Ascending aorta (tissue), 2 donors: ENCODE measurements at regions not wholly inside any gene's neighbourhood (a gene's known extent, or its start where the extent isn't known, plus 50 kb on each side); places are given as distances from the start of the nearest gene placed in this dataset.

Experiments
- DNase-seq, 2 donors: peaks; one replicate each; pipeline ENCODE4 v3.0.0-alpha.2; 2019; ENCODE audit warnings: low spot score in 2 of 2
- H3K27ac ChIP-seq, 2 donors: fragments of 200-600 bp; sonication (generic); one replicate each; pipeline ENCODE4 v1.5.1; 2016 to 2017; ENCODE audit warnings: mild to moderate bottlenecking in 1 of 2
- H3K27me3 ChIP-seq: fragments of 200-600 bp; sonication (generic); one replicate; pipeline ENCODE4 v1.5.1; 2017
- H3K36me3 ChIP-seq, 2 donors: fragments of 200-600 bp; sonication (generic); one replicate each; pipeline ENCODE4 v1.5.1; 2016
- H3K4me1 ChIP-seq, 2 donors: fragments of 200-600 bp; sonication (generic); one replicate each; pipeline ENCODE4 v1.5.1; 2016 to 2017; ENCODE audit warnings: mild to moderate bottlenecking in 1 of 2
- H3K4me3 ChIP-seq, 2 donors: fragments of 200-600 bp; sonication (generic); one replicate each; pipeline ENCODE4 v1.5.1; 2016 to 2017; ENCODE audit warnings: mild to moderate bottlenecking in 1 of 2
- H3K9me3 ChIP-seq, 2 donors: fragments of 200-600 bp; sonication (generic); one replicate each; pipeline ENCODE4 v1.5.1; 2016
- intact Hi-C: fragments of 100-400 bp; cut with DNase I; formaldehyde crosslinking; loops from one replicate; pipeline ENCODE4 v1.15.1; 2023
- TF ChIP-seq, protein P1 (sequence below), 3 experiments: fragments of 200-600 bp in 2 of 3; fragments of 450-650 bp in 1 of 3; sonication (generic) in 2 of 3; IDR thresholded peaks; one replicate each; pipeline ENCODE4 v1.5.1; 2016 to 2019; ENCODE audit warnings: antibody characterized with exemption in 3 of 3, mild to moderate bottlenecking in 1 of 3, moderate library complexity in 1 of 3

- H3K27ac ChIP-seq = no peak overlapping the region
- no peak overlapping the region for H3K4me3 ChIP-seq
- intact Hi-C loops = no loop called here
- DNase-seq = no peak
- no peaks in the 10 kb centered on the region for H3K4me1 ChIP-seq
- H3K27me3 ChIP-seq = no peaks in the 10 kb centered on the region
- TF ChIP-seq, protein P1, sequence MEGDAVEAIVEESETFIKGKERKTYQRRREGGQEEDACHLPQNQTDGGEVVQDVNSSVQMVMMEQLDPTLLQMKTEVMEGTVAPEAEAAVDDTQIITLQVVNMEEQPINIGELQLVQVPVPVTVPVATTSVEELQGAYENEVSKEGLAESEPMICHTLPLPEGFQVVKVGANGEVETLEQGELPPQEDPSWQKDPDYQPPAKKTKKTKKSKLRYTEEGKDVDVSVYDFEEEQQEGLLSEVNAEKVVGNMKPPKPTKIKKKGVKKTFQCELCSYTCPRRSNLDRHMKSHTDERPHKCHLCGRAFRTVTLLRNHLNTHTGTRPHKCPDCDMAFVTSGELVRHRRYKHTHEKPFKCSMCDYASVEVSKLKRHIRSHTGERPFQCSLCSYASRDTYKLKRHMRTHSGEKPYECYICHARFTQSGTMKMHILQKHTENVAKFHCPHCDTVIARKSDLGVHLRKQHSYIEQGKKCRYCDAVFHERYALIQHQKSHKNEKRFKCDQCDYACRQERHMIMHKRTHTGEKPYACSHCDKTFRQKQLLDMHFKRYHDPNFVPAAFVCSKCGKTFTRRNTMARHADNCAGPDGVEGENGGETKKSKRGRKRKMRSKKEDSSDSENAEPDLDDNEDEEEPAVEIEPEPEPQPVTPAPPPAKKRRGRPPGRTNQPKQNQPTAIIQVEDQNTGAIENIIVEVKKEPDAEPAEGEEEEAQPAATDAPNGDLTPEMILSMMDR (IDR thresholded peaks at IDR 0.05) = no peak
- H3K9me3 ChIP-seq = no peaks in the 10 kb centered on the region
- H3K36me3 ChIP-seq = no peaks in the 10 kb centered on the region
Observed at GRCh38 chr13:23081901-23082300, 98.9 kb upstream of the SGCG start.

- TF ChIP-seq, protein P1 (IDR thresholded peaks at IDR 0.05) = no peak
- H3K36me3 ChIP-seq = no peaks in the 10 kb centered on the region
- DNase-seq = no peak
- intact Hi-C loops = no loop called here
- no peaks in the 10 kb centered on the region for H3K9me3 ChIP-seq
- H3K4me3 ChIP-seq = no peak overlapping the region
- no peaks in the 10 kb centered on the region for H3K4me1 ChIP-seq
- no peaks in the 10 kb centered on the region for H3K27me3 ChIP-seq
- no peak overlapping the region for H3K27ac ChIP-seq
Observed at GRCh38 chr13:23086968-23087623, 93.7 kb upstream of the SGCG start.

DNA sequence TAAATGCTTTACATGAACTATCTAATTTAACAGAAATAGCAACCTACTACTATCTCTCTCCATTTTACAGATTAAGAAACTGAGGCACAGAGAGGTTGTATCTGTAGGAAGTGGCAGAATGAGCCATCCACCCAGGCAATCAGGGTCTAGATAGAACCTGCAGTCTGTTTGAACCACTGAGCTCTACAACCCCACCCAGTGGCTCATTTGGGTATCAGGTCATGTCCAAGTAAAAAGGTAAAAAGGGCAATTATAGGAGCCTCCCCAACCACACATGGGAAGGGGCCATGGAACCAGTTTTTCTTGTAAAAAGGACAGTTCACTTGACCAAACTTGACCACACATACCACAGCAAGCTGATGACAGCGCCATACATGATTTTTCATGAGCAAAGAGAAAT lies 92.9 kb upstream of the SGCG start:
- no peak for DNase-seq
- Histone ChIP-seq H3K36me3 (no peaks in the 10 kb centered on the region), H3K4me3 (no peak overlapping the region), H3K27ac (no peak overlapping the region), H3K9me3 (no peaks in the 10 kb centered on the region), H3K4me1 (no peaks in the 10 kb centered on the region), H3K27me3 (no peaks in the 10 kb centered on the region)
- TF ChIP-seq, protein P1 (IDR thresholded peaks at IDR 0.05) = no peak
- intact Hi-C loops = no loop called here

DNA sequence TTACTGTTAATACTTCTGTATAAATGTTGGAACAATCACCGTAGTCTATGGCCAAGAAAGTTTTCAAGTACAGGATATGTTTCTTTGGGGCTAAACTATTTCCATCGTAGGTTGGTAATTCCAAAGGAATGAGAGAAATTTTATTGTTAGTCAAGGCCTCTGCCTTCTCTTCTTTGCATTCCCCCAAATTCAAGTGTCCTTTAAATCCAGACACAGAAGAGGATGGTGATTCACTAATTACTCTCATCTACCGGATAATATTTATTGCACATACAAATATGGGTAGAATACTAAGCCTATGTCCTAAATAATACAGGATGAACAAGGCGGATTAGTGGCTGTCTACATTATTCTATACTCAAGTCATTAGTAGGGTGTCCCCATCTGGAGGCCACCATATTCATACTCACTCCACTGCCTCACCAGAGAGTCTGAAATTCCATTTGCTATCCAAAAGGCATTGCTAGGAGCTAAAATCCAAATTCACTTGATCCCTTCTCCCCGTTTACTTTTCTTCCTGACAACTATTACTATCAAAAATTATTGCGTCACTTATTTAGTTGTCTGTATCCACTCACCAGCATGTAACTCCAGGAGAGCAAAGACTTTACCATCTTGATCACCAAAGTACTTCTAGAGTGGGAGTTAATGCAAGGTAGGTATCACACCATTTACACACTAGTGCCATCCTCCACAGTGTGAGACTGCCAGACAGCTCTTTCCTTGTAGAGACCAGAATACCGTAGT lies 82.4 kb upstream of the SGCG start:
- no peaks in the 10 kb centered on the region for H3K4me1 ChIP-seq
- H3K4me3 ChIP-seq = no peak overlapping the region
- DNase-seq = no peak
- H3K27me3 ChIP-seq = no peaks in the 10 kb centered on the region
- H3K36me3 ChIP-seq = no peaks in the 10 kb centered on the region
- H3K27ac ChIP-seq = no peak overlapping the region
- TF ChIP-seq, protein P1 (IDR thresholded peaks at IDR 0.05) = no peak
- intact Hi-C loops = no loop called here
- no peaks in the 10 kb centered on the region for H3K9me3 ChIP-seq

- H3K4me1 ChIP-seq = no peaks in the 10 kb centered on the region
- no peak overlapping the region for H3K4me3 ChIP-seq
- H3K9me3 ChIP-seq = no peaks in the 10 kb centered on the region
- no peak for DNase-seq
- no peaks in the 10 kb centered on the region for H3K36me3 ChIP-seq
- TF ChIP-seq, protein P1 (IDR thresholded peaks at IDR 0.05) = no peak
- no peaks in the 10 kb centered on the region for H3K27me3 ChIP-seq
- no peak overlapping the region for H3K27ac ChIP-seq
- intact Hi-C loops = no loop called here
Observed at GRCh38 chr13:23105051-23105450, 75.7 kb upstream of the SGCG start.
